ENCODE measurements at regions not wholly inside any gene's neighbourhood (a gene's known extent, or its start where the extent isn't known, plus 50 kb on each side); places are given as distances from the start of the nearest gene placed in this dataset.

DNA sequence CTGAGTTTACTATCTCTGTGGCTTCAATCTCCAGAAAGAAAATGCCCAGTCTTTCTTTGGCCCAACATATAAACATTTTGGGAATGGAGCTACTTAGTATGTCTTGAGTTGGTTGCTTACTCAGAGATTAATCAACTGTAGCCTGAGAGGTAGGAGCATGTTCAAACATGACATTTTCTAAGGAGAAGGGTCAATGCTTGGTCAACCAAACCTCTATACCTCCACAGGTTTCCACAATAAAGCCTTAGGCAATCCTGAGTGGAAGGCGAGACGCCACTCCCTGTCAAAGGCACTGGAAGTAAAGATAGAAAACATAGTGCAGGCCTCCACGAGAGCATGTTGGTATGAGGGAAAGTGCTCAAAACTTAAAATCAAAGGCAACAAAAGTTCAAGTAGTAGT, 411.4 kb downstream of the KCTD16 start:
- no peak for DNase-seq

DNA sequence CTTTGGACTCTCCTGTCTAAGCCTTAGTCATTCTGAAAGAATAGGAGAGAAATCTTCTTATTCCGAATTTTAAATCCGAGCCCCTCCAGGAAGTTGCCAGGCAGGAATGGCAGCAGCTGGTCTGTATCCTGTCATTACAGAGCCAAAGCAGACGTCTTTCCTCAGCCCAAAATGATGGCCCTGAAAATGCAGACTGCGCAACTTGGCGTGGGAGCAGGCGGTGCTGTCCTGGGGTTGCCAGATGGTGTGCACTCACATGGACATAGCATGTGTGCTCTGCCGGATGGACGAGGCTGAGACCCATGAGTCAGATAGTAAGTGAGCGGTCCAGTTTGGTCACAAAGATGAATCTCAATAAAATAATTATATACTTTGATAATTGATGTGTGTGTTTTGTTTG, 410.4 kb downstream of the KCTD16 start:
- DNase-seq: no peak

DNA sequence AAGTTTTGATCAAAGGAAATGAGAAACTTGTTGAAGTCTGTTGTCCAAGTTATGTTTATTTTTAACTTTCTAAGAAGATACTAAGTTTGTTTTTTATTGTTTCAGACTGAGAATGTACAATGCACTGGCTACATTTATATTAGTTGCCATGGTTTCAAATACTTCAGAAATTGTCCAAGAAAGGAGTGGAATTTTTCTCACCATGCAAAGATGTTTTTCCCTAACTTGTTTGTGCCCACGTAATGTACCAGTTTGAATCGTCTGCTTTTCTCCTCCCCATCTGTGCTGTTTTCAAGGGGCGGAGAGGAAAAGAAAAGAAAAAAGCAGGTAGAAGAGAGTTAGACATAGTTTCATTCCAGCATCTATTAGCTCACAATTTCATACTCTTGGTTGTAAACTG, 407.0 kb downstream of the KCTD16 start:
- no peak for DNase-seq

DNA sequence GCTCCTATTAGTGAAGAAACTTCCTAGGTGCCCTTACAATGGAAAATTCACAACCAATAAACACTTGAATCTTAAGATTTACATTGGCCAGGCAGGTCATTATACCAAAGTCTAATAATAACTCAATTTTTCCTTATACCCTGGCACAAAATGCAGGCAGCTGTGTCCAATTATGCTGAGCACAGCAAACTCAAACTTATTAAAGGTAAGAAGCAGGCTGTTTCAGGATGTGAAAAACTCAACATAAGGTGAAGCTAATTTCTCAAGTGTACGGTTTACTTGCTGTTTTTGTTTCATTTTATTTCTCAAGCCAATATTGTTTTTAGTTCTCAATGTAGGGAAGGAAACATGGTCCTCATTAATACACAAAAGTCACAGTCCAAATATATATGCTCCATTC, 405.1 kb downstream of the KCTD16 start:
- no peak for DNase-seq

DNA sequence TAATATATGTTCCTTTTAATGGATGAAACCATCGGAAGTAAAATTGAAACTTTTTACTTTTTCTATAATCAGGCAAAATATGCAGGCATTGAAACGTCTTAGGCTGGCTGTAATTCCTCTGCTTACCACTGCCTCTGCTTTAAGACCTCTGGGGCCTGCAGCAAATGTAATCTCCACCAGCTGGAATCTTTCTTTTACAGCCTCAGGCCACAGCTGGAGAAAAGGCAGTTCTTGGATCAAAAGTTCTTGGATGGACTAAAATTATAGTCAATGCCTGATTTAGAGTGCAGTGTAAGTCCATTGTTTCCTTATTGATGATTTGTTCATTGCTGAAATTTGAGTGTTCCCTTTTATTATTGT, 396.7 kb downstream of the KCTD16 start:
- no peak for DNase-seq

DNA sequence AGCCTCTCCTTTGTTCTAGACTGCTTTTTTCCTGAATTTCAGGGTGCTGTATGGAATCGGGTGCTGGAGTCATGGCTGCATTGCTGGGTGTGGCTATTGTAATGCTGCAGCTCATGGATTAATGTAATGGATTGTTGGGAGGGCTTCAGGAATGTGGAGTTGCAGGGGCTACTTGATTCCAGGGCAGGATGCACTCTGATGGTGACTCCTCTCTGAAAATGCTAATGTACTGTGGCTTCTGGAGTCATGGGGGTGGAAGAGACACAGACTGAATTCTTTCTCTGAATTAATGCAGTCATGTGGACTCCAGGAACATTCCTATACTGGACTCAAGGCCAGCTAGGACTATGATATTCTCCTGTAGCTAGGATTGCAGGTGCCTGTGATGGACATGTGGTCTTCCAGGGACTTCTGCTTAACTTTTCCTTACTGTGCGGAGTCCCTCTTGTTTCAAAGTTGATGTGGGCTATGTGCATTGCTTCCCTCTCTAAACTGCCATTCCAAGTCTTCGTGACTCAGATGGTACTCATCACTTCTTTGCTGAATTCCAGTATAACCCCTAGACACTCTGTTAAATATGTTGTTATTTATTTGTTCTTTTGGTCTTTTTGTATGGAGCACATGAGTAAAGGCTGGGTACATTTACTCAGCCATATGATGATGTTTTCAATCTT, 396.2 kb downstream of the KCTD16 start:
- DNase-seq: no peak

DNA sequence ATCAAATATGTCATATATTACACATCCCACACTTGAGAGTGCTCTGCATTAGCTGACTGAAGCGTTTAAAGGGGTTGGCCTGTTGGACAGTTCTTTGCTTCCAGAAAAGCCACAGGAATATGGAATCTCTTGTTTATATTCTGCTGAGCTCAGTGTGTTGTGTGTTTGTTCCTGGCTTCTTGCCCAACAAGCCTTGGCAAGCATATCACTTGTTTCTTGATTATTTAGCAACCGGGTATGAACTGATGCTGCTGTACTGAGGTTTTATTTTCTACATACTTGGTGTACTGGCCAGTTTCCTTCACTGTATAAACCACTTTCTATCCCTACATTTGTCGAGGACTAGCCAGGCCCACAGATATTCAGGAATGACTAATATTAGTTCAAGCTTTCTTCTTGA, 378.9 kb downstream of the KCTD16 start:
- no peak for DNase-seq

DNA sequence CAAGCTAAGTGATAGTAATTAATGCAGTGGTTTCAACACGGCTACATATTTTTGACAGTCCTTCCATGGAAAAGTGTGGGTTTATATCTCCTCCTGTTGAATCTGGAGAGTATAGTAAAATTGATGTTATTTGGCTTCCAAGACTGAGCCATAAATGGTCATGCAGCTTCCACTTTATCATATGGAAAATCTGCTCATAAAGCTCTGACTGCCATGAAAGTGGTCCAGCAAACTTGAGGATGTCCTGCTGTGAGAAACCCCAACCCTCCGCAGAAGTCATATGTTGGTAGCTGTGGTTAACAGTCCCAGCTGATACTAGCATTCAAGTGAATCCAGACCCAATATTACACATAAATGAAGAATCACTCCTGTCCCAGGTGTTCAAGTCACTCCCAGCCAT, 378.3 kb downstream of the KCTD16 start:
- DNase-seq: no peak

DNA sequence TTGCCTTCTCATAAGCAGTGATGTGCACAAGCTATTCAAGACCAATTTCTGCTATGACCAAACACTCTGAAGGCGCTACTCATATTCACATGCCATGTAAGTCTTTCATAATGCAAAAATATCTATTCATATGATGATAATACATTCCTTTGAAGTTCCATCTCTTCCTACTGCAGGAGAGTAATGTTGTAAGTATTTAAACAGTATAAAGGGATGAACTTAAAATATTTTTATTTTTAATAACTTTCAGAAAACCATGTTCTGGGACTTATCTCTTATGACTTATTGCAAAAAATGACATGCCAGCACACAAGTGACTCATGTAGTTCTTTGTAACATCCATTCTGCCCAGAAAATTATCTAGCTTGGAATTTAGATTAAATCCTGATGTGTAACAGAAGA, 376.4 kb downstream of the KCTD16 start:
- no peak for DNase-seq

DNA sequence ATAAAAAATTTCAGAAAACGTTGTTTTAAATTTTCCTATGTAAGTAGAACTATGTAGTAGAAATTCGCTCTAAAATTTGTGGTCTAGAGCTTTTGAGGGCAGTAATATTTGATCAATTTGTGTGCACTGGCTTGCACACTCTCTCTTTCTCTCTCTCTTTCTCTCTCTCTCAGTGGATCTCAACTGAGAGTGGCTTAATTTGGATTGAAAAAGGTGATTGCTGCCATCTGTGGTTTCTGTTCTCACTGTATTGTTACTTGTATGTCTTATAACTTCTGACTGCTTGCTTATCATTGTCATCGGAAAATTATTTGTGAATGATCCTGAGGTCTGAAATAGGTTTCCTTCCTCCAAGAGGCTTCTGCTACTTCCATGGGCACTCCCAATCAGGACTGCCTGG, 368.2 kb downstream of the KCTD16 start:
- no peak for DNase-seq

Data from hematopoietic multipotent progenitor cell treated with erythropoietin and hydrocortisone succinate and interleukin-3 and kit ligand, for 4 days (in vitro differentiated cells).